ENCODE measurements at regions not wholly inside any gene's neighbourhood (a gene's known extent, or its start where the extent isn't known, plus 50 kb on each side); places are given as distances from the start of the nearest gene placed in this dataset.

GRCh38 chr2:191476901-191477300, 201.0 kb upstream of the NABP1 start:
- Histone ChIP-seq H3K27ac (ENCODE audit: low read depth, low read length) (no peak overlapping the region), H3K9me3 (ENCODE audit: control insufficient read depth in 1 of 2, low read length in 2 of 2) (no peaks in the 10 kb centered on the region), H3K27me3 (ENCODE audit: insufficient read depth, low read length) (no peaks in the 10 kb centered on the region), H3K36me3 (ENCODE audit: insufficient read depth, low read length) (no peaks in the 10 kb centered on the region), H3K4me1 (ENCODE audit: insufficient read depth, low read length) (no peaks in the 10 kb centered on the region), H3K4me3 (ENCODE audit: low read length in 2 of 2) (no peak overlapping the region)
- Mint-ChIP-seq H3K4me3 (no peak overlapping the region), H3K27me3 (peaks cover 3 to 9% of the 10 kb centered on the region in 2 donors), H3K36me3 (no peaks in the 10 kb centered on the region), H3K27ac (no peak overlapping the region), H3K4me1 (no peaks in the 10 kb centered on the region), H3K9me3 (peaks cover 2 to 18% (median 12%) of the 10 kb centered on the region in 8 donors)
- CTCF ChIA-PET (ENCODE audit: partially characterized antibody): no interaction called here
- POLR2A ChIA-PET (ENCODE audit: partially characterized antibody): no interaction called here
- no peak for DNase-seq
- intact Hi-C loops (cut with micrococcal nuclease): no loop called here

- POLR2A ChIA-PET (ENCODE audit: partially characterized antibody): no interaction called here
Observed at GRCh38 chr2:191478799-191479679, 198.9 kb upstream of the NABP1 start.

GRCh38 chr2:191479680-191480023, 198.3 kb upstream of the NABP1 start:
- Histone ChIP-seq H3K4me1 (ENCODE audit: insufficient read depth, low read length) (no peaks in the 10 kb centered on the region), H3K9me3 (ENCODE audit: control insufficient read depth in 1 of 2, low read length in 2 of 2) (no peaks in the 10 kb centered on the region), H3K36me3 (ENCODE audit: insufficient read depth, low read length) (no peaks in the 10 kb centered on the region), H3K27me3 (ENCODE audit: insufficient read depth, low read length) (no peaks in the 10 kb centered on the region), H3K4me3 (ENCODE audit: low read length in 2 of 2) (no peak overlapping the region), H3K27ac (ENCODE audit: low read depth, low read length) (no peak overlapping the region)
- CTCF ChIA-PET (ENCODE audit: partially characterized antibody): no interaction called here
- intact Hi-C loops (cut with micrococcal nuclease): no loop called here
- Mint-ChIP-seq H3K36me3 (peaks cover 0 to 3% of the 10 kb centered on the region in 2 donors), H3K27ac (no peak overlapping the region), H3K27me3 (peaks cover 4 to 11% of the 10 kb centered on the region in 2 donors), H3K4me3 (no peak overlapping the region), H3K9me3 (peaks cover 7 to 39% (median 19%) of the 10 kb centered on the region in 8 donors), H3K4me1 (no peaks in the 10 kb centered on the region)
- POLR2A ChIA-PET (ENCODE audit: partially characterized antibody): no interaction called here
- DNase-seq: no peak

More at GRCh38 chr2:191478799-191479679, 198.9 kb upstream of the NABP1 start:
- H3K27ac ChIP-seq (ENCODE audit: low read depth, low read length): no peak overlapping the region
- peaks cover 0 to 3% of the 10 kb centered on the region in 2 donors for H3K36me3 Mint-ChIP-seq
- no peaks in the 10 kb centered on the region for H3K4me1 ChIP-seq (ENCODE audit: insufficient read depth, low read length)
- no peak overlapping the region for H3K4me3 Mint-ChIP-seq
- DNase-seq: no peak
- no peak overlapping the region for H3K4me3 ChIP-seq (ENCODE audit: low read length in 2 of 2)
- H3K4me1 Mint-ChIP-seq: no peaks in the 10 kb centered on the region
- peaks cover 7 to 35% (median 19%) of the 10 kb centered on the region in 8 donors for H3K9me3 Mint-ChIP-seq
- no peak overlapping the region for H3K27ac Mint-ChIP-seq
- no peaks in the 10 kb centered on the region for H3K27me3 ChIP-seq (ENCODE audit: insufficient read depth, low read length)
- H3K9me3 ChIP-seq (ENCODE audit: control insufficient read depth in 1 of 2, low read length in 2 of 2): no peaks in the 10 kb centered on the region
- H3K27me3 Mint-ChIP-seq: peaks cover 4 to 11% of the 10 kb centered on the region in 2 donors
- no peaks in the 10 kb centered on the region for H3K36me3 ChIP-seq (ENCODE audit: insufficient read depth, low read length)
- CTCF ChIA-PET (ENCODE audit: partially characterized antibody): no interaction called here
- intact Hi-C loops (cut with micrococcal nuclease): no loop called here

- peaks cover 7 to 39% (median 19%) of the 10 kb centered on the region in 8 donors for H3K9me3 Mint-ChIP-seq
- intact Hi-C loops (cut with micrococcal nuclease): no loop called here
- no peaks in the 10 kb centered on the region for H3K9me3 ChIP-seq (ENCODE audit: control insufficient read depth in 1 of 2, low read length in 2 of 2)
- no peaks in the 10 kb centered on the region for H3K27me3 ChIP-seq (ENCODE audit: insufficient read depth, low read length)
- H3K36me3 Mint-ChIP-seq: peaks cover 0 to 3% of the 10 kb centered on the region in 2 donors
- no peaks in the 10 kb centered on the region for H3K4me1 ChIP-seq (ENCODE audit: insufficient read depth, low read length)
- peaks cover 4 to 13% of the 10 kb centered on the region in 2 donors for H3K27me3 Mint-ChIP-seq
- H3K27ac Mint-ChIP-seq: no peak overlapping the region
- H3K27ac ChIP-seq (ENCODE audit: low read depth, low read length): no peak overlapping the region
- ChIA-PET CTCF (ENCODE audit: partially characterized antibody) (no interaction called here), POLR2A (ENCODE audit: partially characterized antibody) (no interaction called here)
- H3K4me3 ChIP-seq (ENCODE audit: low read length in 2 of 2): no peak overlapping the region
- no peak overlapping the region for H3K4me3 Mint-ChIP-seq
- H3K4me1 Mint-ChIP-seq: no peaks in the 10 kb centered on the region
- H3K36me3 ChIP-seq (ENCODE audit: insufficient read depth, low read length): no peaks in the 10 kb centered on the region
- no peak for DNase-seq
Observed at GRCh38 chr2:191481305-191482070, 196.4 kb upstream of the NABP1 start.

- DNase-seq: no peak
- ChIA-PET POLR2A (ENCODE audit: partially characterized antibody) (no interaction called here), CTCF (ENCODE audit: partially characterized antibody) (interaction anchor here (1.6 kb wide), 1 partner anchor 17 kb away, joined by 3 read pairs; no protein-coding TSS in a partner anchor)
- Mint-ChIP-seq H3K9me3 (peaks cover 7 to 39% (median 19%) of the 10 kb centered on the region in 8 donors), H3K27me3 (peaks cover 6 to 13% of the 10 kb centered on the region in 2 donors), H3K36me3 (peaks cover 0 to 3% of the 10 kb centered on the region in 2 donors), H3K4me3 (no peak overlapping the region), H3K4me1 (no peaks in the 10 kb centered on the region), H3K27ac (no peak overlapping the region)
- Histone ChIP-seq H3K9me3 (ENCODE audit: control insufficient read depth in 1 of 2, low read length in 2 of 2) (no peaks in the 10 kb centered on the region), H3K4me1 (ENCODE audit: insufficient read depth, low read length) (no peaks in the 10 kb centered on the region), H3K27me3 (ENCODE audit: insufficient read depth, low read length) (peaks cover 6% of the 10 kb centered on the region), H3K4me3 (ENCODE audit: low read length in 2 of 2) (no peak overlapping the region), H3K36me3 (ENCODE audit: insufficient read depth, low read length) (no peaks in the 10 kb centered on the region), H3K27ac (ENCODE audit: low read depth, low read length) (no peak overlapping the region)
- intact Hi-C loops (cut with micrococcal nuclease): no loop called here
Observed at GRCh38 chr2:191483117-191483516, 194.8 kb upstream of the NABP1 start.

- no peak overlapping the region for H3K4me3 ChIP-seq (ENCODE audit: low read length in 2 of 2)
- H3K36me3 ChIP-seq (ENCODE audit: insufficient read depth, low read length): no peaks in the 10 kb centered on the region
- Mint-ChIP-seq H3K4me1 (no peaks in the 10 kb centered on the region), H3K36me3 (peaks cover 0 to 3% of the 10 kb centered on the region in 2 donors), H3K27me3 (peaks cover 8 to 11% of the 10 kb centered on the region in 2 donors), H3K9me3 (peaks cover 5 to 22% (median 8%) of the 10 kb centered on the region in 8 donors), H3K4me3 (no peak overlapping the region), H3K27ac (no peak overlapping the region)
- no peak for DNase-seq
- no peaks in the 10 kb centered on the region for H3K4me1 ChIP-seq (ENCODE audit: insufficient read depth, low read length)
- POLR2A ChIA-PET (ENCODE audit: partially characterized antibody): no interaction called here
- H3K27ac ChIP-seq (ENCODE audit: low read depth, low read length): no peak overlapping the region
- intact Hi-C loops (cut with micrococcal nuclease): no loop called here
- CTCF ChIA-PET (ENCODE audit: partially characterized antibody): interaction anchor here (1.0 kb wide), 1 partner anchor 331 kb away, joined by 3 read pairs; no protein-coding TSS in a partner anchor
- H3K27me3 ChIP-seq (ENCODE audit: insufficient read depth, low read length): peaks cover 6% of the 10 kb centered on the region
- no peaks in the 10 kb centered on the region for H3K9me3 ChIP-seq (ENCODE audit: control insufficient read depth in 1 of 2, low read length in 2 of 2)
Observed at GRCh38 chr2:191486584-191487320, 191.2 kb upstream of the NABP1 start.

GRCh38 chr2:191488135-191488534, 189.8 kb upstream of the NABP1 start:
- Mint-ChIP-seq H3K4me3 (no peak overlapping the region), H3K4me1 (no peaks in the 10 kb centered on the region), H3K27ac (no peak overlapping the region), H3K27me3 (peaks cover 5 to 11% of the 10 kb centered on the region in 2 donors), H3K9me3 (peaks cover 3 to 13% (median 4%) of the 10 kb centered on the region in 8 donors), H3K36me3 (peaks cover 0 to 3% of the 10 kb centered on the region in 2 donors)
- CTCF ChIA-PET (ENCODE audit: partially characterized antibody): no interaction called here
- peaks cover 6% of the 10 kb centered on the region for H3K27me3 ChIP-seq (ENCODE audit: insufficient read depth, low read length)
- no peak for DNase-seq
- intact Hi-C loops (cut with micrococcal nuclease): no loop called here
- no peak overlapping the region for H3K4me3 ChIP-seq (ENCODE audit: low read length in 2 of 2)
- H3K4me1 ChIP-seq (ENCODE audit: insufficient read depth, low read length): no peaks in the 10 kb centered on the region
- no peaks in the 10 kb centered on the region for H3K9me3 ChIP-seq (ENCODE audit: control insufficient read depth in 1 of 2, low read length in 2 of 2)
- H3K27ac ChIP-seq (ENCODE audit: low read depth, low read length): no peak overlapping the region
- POLR2A ChIA-PET (ENCODE audit: partially characterized antibody): interaction anchor here (0.5 kb wide), 1 partner anchor 130 kb away, joined by 6 read pairs; no protein-coding TSS in a partner anchor
- no peaks in the 10 kb centered on the region for H3K36me3 ChIP-seq (ENCODE audit: insufficient read depth, low read length)

Measured in CD4-positive, alpha-beta memory T cell (primary cell).